Mucosa of descending colon (tissue), 3 donors: ENCODE measurements at regions not wholly inside any gene's neighbourhood (a gene's known extent, or its start where the extent isn't known, plus 50 kb on each side); places are given as distances from the start of the nearest gene placed in this dataset.

Source experiments
- ATAC-seq: fragments of 200-7000 bp; cut with Tn5 transposase; one replicate; pipeline ENCODE4 v1.9.1; 2020; ENCODE audit warnings: mild to moderate bottlenecking, moderate library complexity
- DNase-seq, 3 donors: peaks; one replicate each; pipeline ENCODE4 v3.0.0-alpha.2; 2020
- H3K36me3 ChIP-seq: fragments of 200-600 bp; one replicate; pipeline ENCODE4 v1.8.0; 2021; ENCODE audit warnings: low read depth, mild to moderate bottlenecking
- H3K4me1 ChIP-seq: fragments of 200-600 bp; one replicate; pipeline ENCODE4 v1.8.0; 2021; ENCODE audit warnings: low read depth, mild to moderate bottlenecking
- H3K4me3 ChIP-seq: fragments of 200-600 bp; one replicate; pipeline ENCODE4 v1.8.0; 2021; ENCODE audit warnings: mild to moderate bottlenecking
- H3K9me3 ChIP-seq: fragments of 200-600 bp; one replicate; pipeline ENCODE4 v1.8.0; 2021; ENCODE audit warnings: mild to moderate bottlenecking
- CTCF ChIP-seq: fragments of 200-600 bp; IDR thresholded peaks from one replicate; pipeline ENCODE4 v1.8.0; 2022; ENCODE audit warnings: antibody characterized with exemption, mild to moderate bottlenecking
- intact Hi-C, 2 donors: fragments of 100-400 bp; cut with DNase I in 1 of 2; cut with micrococcal nuclease in 1 of 2; formaldehyde crosslinking; loops; one replicate each; pipeline versions ENCODE4 v1.11.0 to v1.11.1; 2022; cut with DNase I, micrococcal nuclease
- donor health status: DM: no; HTN: no; CAD: no; lungs with moderate emphysema.
- donor health status: DM: no; HTN: no; CAD: no.
- donor health status: DM: no; HTN: yes; CAD: no.

GRCh38 chr22:49582678-49583077 is 245.0 kb downstream of the BRD1 start:
- no peak for TF ChIP-seq CTCF
- H3K9me3 ChIP-seq: peaks cover 3% of the 10 kb centered on the region
- intact Hi-C loops: no loop called here
- ATAC-seq (no peak), DNase-seq (no peak)
- no peaks in the 10 kb centered on the region for H3K36me3 ChIP-seq
- H3K4me3 ChIP-seq: no peak overlapping the region
- no peaks in the 10 kb centered on the region for H3K4me1 ChIP-seq

DNA sequence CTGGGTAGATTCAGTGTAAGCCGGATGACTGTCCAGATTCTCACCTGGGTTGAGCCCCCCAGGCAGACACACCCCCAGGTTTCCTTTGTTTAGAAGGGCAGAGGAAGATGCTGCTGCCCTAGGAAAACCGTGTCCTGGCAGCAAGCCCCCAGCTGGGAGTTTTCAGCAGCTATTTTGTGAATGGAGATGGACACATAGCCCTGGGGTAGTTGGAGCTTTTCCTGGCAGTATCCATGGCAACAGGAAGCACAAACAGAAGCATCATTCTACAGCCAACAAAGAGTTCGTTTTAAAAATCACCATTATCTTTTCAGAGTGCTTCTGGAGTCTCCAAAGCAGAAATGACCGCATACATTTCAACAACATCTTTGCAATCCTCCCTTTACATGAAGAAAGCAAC is 245.5 kb downstream of the BRD1 start:
- ATAC-seq (no peak), DNase-seq (no peak)
- Histone ChIP-seq H3K4me1 (no peaks in the 10 kb centered on the region), H3K4me3 (no peak overlapping the region), H3K9me3 (peaks cover 3% of the 10 kb centered on the region), H3K36me3 (no peaks in the 10 kb centered on the region)
- intact Hi-C loops: no loop called here
- no peak for TF ChIP-seq CTCF

- TF ChIP-seq CTCF: no peak
- Histone ChIP-seq H3K9me3 (peaks cover 3% of the 10 kb centered on the region), H3K4me3 (no peak overlapping the region), H3K4me1 (no peaks in the 10 kb centered on the region), H3K36me3 (no peaks in the 10 kb centered on the region)
- intact Hi-C loops: no loop called here
- DNase-seq (no peak), ATAC-seq (no peak)
Observed at GRCh38 chr22:49580024-49580423, 247.6 kb downstream of the BRD1 start.

GRCh38 chr22:49577168-49578060 is 250.3 kb downstream of the BRD1 start:
- peaks cover 3% of the 10 kb centered on the region for H3K9me3 ChIP-seq
- TF ChIP-seq CTCF: no peak

GRCh38 chr22:49576241-49577141 is 251.2 kb downstream of the BRD1 start:
- H3K4me1 ChIP-seq: no peaks in the 10 kb centered on the region
- ATAC-seq (no peak), DNase-seq (no peak)
- H3K9me3 ChIP-seq: peaks cover 3% of the 10 kb centered on the region
- intact Hi-C loops: no loop called here
- no peak for TF ChIP-seq CTCF
- H3K4me3 ChIP-seq: no peak overlapping the region
- H3K36me3 ChIP-seq: no peaks in the 10 kb centered on the region

More at GRCh38 chr22:49577168-49578060, 250.3 kb downstream of the BRD1 start:
- intact Hi-C loops: no loop called here
- Histone ChIP-seq H3K36me3 (no peaks in the 10 kb centered on the region), H3K4me1 (no peaks in the 10 kb centered on the region), H3K4me3 (no peak overlapping the region)
- no peak for ATAC-seq
- no peak for DNase-seq
